Tibial nerve (tissue), 4 donors: ENCODE measurements at regions not wholly inside any gene's neighbourhood (a gene's known extent, or its start where the extent isn't known, plus 50 kb on each side); places are given as distances from the start of the nearest gene placed in this dataset.
"Not testable (repeated sequence)": the region's sequence is repeated elsewhere in the genome, so short reads cannot be mapped to it uniquely, and the experiment has no call there.

ENCODE experiments used
- CTCF ChIP-seq, 5 experiments: fragments of 200-600 bp in 3 of 5; fragments of 450-650 bp in 2 of 5; sonication (generic) in 3 of 5; IDR thresholded peaks; one replicate each; pipeline ENCODE4 v1.5.1; 2016 to 2019; ENCODE audit warnings: antibody characterized with exemption in 5 of 5, mild to moderate bottlenecking in 3 of 5, moderate library complexity in 2 of 5
- EP300 ChIP-seq, 2 donors: sonication (generic); formaldehyde crosslinking; IDR thresholded peaks; one replicate each; pipeline ENCODE4 v1.6.1; 2017; ENCODE audit warnings: antibody characterized with exemption in 2 of 2, mild to moderate bottlenecking in 1 of 2
- POLR2A ChIP-seq, 2 donors: fragments of 450-650 bp; IDR thresholded peaks; one replicate each; pipeline ENCODE4 v1.6.1; 2017; ENCODE audit warnings: antibody characterized with exemption in 2 of 2, mild to moderate bottlenecking in 2 of 2, moderate library complexity in 2 of 2

GRCh38 chr9:65449886-65450610 lies 165.0 kb upstream of the FOXD4L5 start:
- not testable (repeated sequence) for TF ChIP-seq EP300, CTCF, POLR2A (IDR thresholded peaks at IDR 0.05)
